NT2/D1 (cell line): ENCODE measurements at regions not wholly inside any gene's neighbourhood (a gene's known extent, or its start where the extent isn't known, plus 50 kb on each side); places are given as distances from the start of the nearest gene placed in this dataset.

Experiments used
- DNase-seq: peaks from one replicate; pipeline ENCODE4 v3.0.0-alpha.2; 2011; ENCODE audit warnings: low read depth, low spot score
- H3K27me3 ChIP-seq: 2 replicates; pipeline ENCODE4 v1.6.0; 2011; ENCODE audit warnings: mild to moderate bottlenecking; ENCODE audit not compliant: insufficient read length, insufficient read depth
- H3K36me3 ChIP-seq: 2 replicates; pipeline ENCODE4 v1.6.1; 2011; ENCODE audit warnings: mild to moderate bottlenecking, low read length, mixed read lengths; ENCODE audit not compliant: insufficient read depth, insufficient read length
- H3K4me1 ChIP-seq: 2 replicates; pipeline ENCODE4 v1.5.1; 2011; ENCODE audit not compliant: insufficient read depth, insufficient read length
- H3K4me3 ChIP-seq: 2 replicates; pipeline ENCODE4 v1.5.1; 2011; ENCODE audit warnings: low read depth; ENCODE audit not compliant: insufficient read length
- H3K9ac ChIP-seq: 2 replicates; pipeline ENCODE4 v1.6.0; 2011; ENCODE audit warnings: low read depth; ENCODE audit not compliant: insufficient read length
- H3K9me3 ChIP-seq: 2 replicates; pipeline ENCODE4 v1.5.1; 2011; ENCODE audit warnings: mild to moderate bottlenecking, low read length; ENCODE audit not compliant: insufficient read depth
- SUZ12 ChIP-seq: IDR thresholded peaks from 2 replicates; pipeline ENCODE4 v1.6.1; 2011; ENCODE audit not compliant: insufficient read length, insufficient read depth; ENCODE audit errors: extremely low read depth
- YY1 ChIP-seq: IDR thresholded peaks from 2 replicates; pipeline ENCODE4 v1.6.1; 2011; ENCODE audit not compliant: insufficient read length, insufficient read depth
- ZNF274 ChIP-seq: IDR thresholded peaks from 2 replicates; pipeline ENCODE4 v1.6.1; 2011; ENCODE audit warnings: mild to moderate bottlenecking, low read depth, low read length

DNA sequence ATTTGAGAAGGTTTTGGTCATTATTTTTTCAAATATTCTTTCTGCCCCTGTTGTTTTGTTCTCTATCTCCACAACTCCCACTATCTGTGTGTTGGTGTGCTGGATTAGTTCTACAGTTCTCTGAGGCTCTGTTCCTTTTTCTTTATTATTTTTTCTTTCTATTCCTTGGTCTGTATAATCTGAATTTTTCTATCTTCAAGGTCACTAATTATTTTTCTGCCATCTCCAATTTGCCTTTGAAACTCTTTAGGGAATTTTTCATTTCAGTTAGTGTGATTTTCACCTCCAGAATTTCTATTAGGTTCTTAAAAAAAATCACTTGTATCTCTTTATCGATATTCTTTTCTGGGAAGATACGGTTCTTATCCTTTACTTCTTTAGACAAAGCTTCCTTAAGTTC, 82.1 kb upstream of the GGTLC1 start:
- no peak for DNase-seq
- Histone ChIP-seq H3K9ac (no peak overlapping the region), H3K27me3 (no peaks in the 10 kb centered on the region), H3K9me3 (no peaks in the 10 kb centered on the region), H3K4me3 (no peak overlapping the region), H3K36me3 (no peaks in the 10 kb centered on the region), H3K4me1 (no peaks in the 10 kb centered on the region)
- TF ChIP-seq ZNF274, result no peak
- TF ChIP-seq YY1, result no peak
- TF ChIP-seq SUZ12, result no peak

DNA sequence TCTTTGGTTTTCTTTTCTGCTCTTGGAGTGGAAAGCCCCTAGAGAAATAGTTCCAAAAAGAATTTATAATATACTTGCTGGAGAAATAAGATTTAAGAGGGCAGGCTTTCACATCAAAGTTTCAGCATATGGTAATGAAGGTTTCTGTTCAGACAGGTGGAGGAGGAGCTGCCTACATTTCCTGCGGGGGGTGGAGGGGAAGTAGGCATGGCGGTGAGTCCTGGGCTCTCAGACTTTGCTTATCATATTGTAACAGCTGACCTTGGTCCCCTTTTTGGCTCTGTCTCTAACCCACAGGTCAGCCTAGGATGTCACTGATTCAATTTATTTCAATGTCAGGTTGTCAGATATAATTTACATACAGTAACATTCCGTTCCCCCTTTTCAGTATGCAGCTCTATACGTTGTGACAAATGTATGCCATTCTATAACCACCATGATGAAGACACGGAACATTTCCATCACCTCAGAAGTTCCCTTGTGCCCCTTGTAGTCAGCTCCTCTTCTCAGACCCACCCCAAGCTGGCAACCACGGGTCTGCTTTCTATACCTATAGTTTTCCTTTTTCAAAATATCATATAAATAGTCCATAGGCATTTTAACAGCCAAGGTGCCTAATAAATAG, 77.6 kb upstream of the GGTLC1 start:
- no peaks in the 10 kb centered on the region for H3K36me3 ChIP-seq
- H3K9ac ChIP-seq, result no peak overlapping the region
- no peaks in the 10 kb centered on the region for H3K9me3 ChIP-seq
- no peak overlapping the region for H3K4me3 ChIP-seq
- DNase-seq, result no peak
- H3K27me3 ChIP-seq, result no peaks in the 10 kb centered on the region
- no peak for TF ChIP-seq ZNF274
- H3K4me1 ChIP-seq, result no peaks in the 10 kb centered on the region

DNA sequence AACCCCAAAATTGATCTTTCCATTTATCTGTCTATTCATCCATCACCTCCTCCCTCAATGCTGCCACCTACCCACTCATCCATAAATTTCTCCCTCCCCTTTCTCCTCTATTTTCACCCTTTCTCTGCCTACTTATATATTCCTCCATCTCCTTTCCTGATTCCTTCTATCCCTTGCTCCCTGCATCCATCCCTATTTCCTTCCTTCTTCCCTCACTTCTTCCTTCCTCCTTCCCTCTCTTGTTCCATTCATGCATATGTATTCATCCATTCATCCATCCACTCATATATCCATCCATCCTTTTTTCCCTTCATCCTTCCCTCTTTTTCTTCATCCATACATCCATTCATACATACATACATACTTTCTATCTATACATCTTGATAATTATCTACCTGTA, 76.3 kb upstream of the GGTLC1 start:
- Histone ChIP-seq H3K9me3 (no peaks in the 10 kb centered on the region), H3K27me3 (no peaks in the 10 kb centered on the region), H3K36me3 (no peaks in the 10 kb centered on the region), H3K4me1 (no peaks in the 10 kb centered on the region), H3K4me3 (no peak overlapping the region), H3K9ac (no peak overlapping the region)
- TF ChIP-seq YY1 (no peak), SUZ12 (no peak), ZNF274 (no peak)
- DNase-seq, result no peak

DNA sequence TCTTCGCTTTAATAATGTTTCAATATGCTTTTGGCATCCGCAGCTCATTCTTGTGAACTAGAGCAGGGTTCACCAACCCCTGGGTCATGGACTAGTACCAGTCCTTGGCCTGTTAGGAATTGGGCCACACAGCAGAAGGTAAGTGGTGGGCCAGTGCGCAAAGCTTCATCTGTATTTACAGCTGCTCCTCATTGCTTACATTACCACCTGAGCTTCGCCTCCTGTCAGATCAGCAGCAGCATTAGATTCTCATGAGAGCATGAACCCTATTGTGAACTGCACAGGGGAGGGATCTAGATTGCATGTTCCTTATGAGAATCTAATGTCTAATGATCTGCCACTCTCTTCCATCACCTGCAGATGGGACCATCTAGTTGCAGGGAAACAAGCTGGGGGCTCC, 75.5 kb upstream of the GGTLC1 start:
- no peak for TF ChIP-seq YY1
- H3K36me3 ChIP-seq, result no peaks in the 10 kb centered on the region
- H3K27me3 ChIP-seq, result no peaks in the 10 kb centered on the region
- no peak overlapping the region for H3K9ac ChIP-seq
- no peaks in the 10 kb centered on the region for H3K9me3 ChIP-seq
- no peak for DNase-seq
- no peak overlapping the region for H3K4me3 ChIP-seq
- no peaks in the 10 kb centered on the region for H3K4me1 ChIP-seq

DNA sequence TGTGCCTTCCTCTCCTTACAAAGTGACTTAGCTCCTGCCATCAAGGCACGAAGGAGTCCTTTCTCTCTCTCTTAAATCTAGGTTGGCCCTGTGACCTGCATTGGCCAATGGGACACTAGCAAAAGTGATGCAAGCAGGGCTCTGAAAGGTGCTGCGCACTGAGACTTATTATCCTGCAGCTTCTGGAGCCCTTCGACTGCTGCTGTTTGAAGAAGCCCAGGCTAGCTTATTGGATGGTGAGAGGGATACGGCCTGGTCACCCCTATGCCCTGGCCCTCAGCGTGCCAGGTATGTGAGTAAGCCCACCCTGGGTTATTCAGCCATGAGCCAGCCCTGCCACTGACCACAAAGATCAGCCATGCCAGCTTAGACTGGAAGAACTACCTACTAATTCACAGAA, 74.5 kb upstream of the GGTLC1 start:
- Histone ChIP-seq H3K36me3 (no peaks in the 10 kb centered on the region), H3K27me3 (no peaks in the 10 kb centered on the region), H3K4me3 (no peak overlapping the region), H3K4me1 (no peaks in the 10 kb centered on the region), H3K9me3 (no peaks in the 10 kb centered on the region), H3K9ac (no peak overlapping the region)
- TF ChIP-seq ZNF274 (no peak), YY1 (no peak), SUZ12 (no peak)
- DNase-seq, result no peak

DNA sequence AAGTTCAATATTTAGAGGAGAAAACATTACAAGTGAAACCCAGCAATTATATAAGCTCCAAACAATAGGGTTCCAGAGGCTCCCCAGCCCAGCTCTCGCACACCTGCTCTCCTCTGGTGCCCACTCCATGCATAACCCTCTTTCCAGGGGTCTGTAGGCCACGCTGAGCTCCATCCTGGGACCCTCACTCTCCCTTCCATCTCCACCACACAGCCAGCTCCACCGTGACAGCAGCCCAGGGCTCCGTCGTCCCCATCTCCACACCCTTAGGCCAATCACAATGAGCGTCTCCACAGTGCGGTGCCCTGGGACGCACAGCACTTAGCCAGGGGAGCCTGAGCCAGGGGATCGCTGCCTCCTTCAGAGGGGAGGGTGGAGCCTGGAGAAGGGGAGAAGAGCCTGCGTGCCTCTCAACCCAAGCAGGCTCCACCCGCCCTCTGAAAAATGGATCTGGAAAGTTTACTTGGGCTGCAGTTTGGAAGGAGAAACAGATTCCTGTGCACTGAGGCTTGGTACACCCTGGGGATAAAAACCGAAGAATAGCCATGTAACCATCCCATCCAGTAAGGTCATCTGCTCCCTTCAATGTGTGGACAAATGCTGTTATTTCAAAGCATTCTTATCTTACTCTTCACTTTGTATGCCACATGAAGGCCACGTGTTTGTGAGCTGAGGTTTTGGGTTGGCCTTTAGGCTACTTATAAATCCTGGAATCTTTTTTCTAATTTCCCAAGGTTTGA, 72.4 kb upstream of the GGTLC1 start:
- no peak overlapping the region for H3K4me3 ChIP-seq
- H3K9ac ChIP-seq, result no peak overlapping the region
- H3K36me3 ChIP-seq, result no peaks in the 10 kb centered on the region
- no peaks in the 10 kb centered on the region for H3K27me3 ChIP-seq
- H3K9me3 ChIP-seq, result no peaks in the 10 kb centered on the region
- TF ChIP-seq ZNF274, result no peak
- no peak for TF ChIP-seq SUZ12
- TF ChIP-seq YY1, result no peak
- no peak for DNase-seq
- H3K4me1 ChIP-seq, result no peaks in the 10 kb centered on the region

DNA sequence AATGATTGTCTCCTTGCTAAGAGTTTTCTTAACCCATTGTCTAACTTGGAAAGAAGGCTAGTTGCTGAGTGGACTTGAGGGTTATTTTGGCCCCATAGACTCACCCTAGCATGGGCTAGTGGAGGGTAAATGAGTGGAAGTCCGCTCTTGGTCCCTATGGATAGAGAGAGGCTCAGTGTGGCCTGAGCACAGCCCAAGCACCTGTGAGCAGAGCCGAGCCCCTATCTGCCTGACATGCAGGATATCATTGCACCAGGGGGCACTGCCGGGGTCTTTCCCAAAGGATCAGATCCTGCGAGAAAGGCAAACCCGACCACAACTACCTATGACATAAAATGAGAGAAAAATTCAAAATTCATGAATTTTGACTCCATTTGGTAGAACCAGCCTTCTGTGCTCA, 70.6 kb upstream of the GGTLC1 start:
- no peaks in the 10 kb centered on the region for H3K4me1 ChIP-seq
- H3K9ac ChIP-seq, result no peak overlapping the region
- H3K36me3 ChIP-seq, result no peaks in the 10 kb centered on the region
- H3K4me3 ChIP-seq, result no peak overlapping the region
- TF ChIP-seq YY1, result no peak
- TF ChIP-seq ZNF274, result no peak
- no peak for TF ChIP-seq SUZ12
- no peaks in the 10 kb centered on the region for H3K9me3 ChIP-seq
- DNase-seq, result no peak
- no peaks in the 10 kb centered on the region for H3K27me3 ChIP-seq
